Brain microvascular endothelial cell (primary cell): ENCODE measurements at regions not wholly inside any gene's neighbourhood (a gene's known extent, or its start where the extent isn't known, plus 50 kb on each side); places are given as distances from the start of the nearest gene placed in this dataset.
A peak's percentile ranks its signal among the peaks of the same experiment; 100 is the strongest.

Experiments
- DNase-seq: peaks from one replicate; pipeline ENCODE4 v3.0.0-alpha.2; 2020
- H3K27ac ChIP-seq: fragments of 250-450 bp; sonication (Bioruptor Pico); 2 replicates; pipeline ENCODE4 v1.5.1; 2020; ENCODE audit warnings: mild to moderate bottlenecking, moderate library complexity
- H3K27me3 ChIP-seq: fragments of 250-450 bp; sonication (Bioruptor Pico); replicated peaks from 2 replicates; pipeline ENCODE4 v1.5.1; 2020; ENCODE audit warnings: mild to moderate bottlenecking
- H3K36me3 ChIP-seq: fragments of 250-450 bp; sonication (Bioruptor Pico); replicated peaks from 2 replicates; pipeline ENCODE4 v1.5.1; 2020; ENCODE audit warnings: mild to moderate bottlenecking
- H3K4me3 ChIP-seq: 2 replicates; pipeline ENCODE4 v1.5.1; 2011; ENCODE audit warnings: low read depth, mild to moderate bottlenecking, control low read depth, low read length, moderate library complexity
- in situ Hi-C: cut with HindIII; loops from 2 replicates; pipeline ENCODE4 v1.10.0; 2017; ENCODE audit warnings: low sequenced_read_pairs, low pct_ligation_motif_present
- TF ChIP-seq, protein P1 (sequence below): IDR thresholded peaks from 2 replicates; pipeline ENCODE4 v1.5.1; 2011; ENCODE audit warnings: low read depth, mild to moderate bottlenecking, moderate library complexity, low read length, control low read depth, inconsistent platforms; ENCODE audit errors: missing control alignments

DNA sequence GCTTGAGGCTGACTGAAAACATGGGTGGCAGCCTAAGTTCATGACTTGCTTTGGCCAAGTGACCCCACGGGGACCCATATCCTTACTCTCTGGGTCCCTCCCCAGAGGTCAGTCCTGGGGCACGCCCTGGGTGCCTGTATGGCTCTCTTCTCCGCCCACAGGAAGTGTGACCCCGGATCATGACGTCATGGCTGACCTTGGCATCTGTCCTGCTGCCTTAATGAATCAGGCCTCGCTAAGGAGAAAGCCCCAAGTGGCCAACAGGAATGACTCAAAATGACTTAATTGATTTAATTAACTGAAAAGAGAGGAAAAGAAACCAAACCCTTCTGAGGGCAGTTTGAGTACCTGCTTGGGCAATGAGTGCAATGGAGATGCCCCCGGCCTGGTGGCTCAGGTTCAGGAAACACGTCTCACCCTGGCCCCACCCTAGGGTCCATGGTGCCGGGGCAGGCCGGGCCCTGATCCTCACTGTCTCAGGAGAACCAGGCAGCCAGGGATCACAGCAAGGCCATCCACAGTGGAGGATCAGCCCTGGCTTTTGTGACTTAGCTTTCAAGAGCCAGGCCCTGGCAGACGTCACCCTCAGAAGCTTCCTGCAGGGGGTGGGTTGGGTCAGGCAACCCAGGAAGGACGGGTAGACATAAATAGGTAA, 112.0 kb downstream of the CYP26B1 start:
- Histone ChIP-seq H3K27me3 (no peaks in the 10 kb centered on the region), H3K27ac (no peak overlapping the region), H3K4me3 (no peak overlapping the region), H3K36me3 (no peaks in the 10 kb centered on the region)
- TF ChIP-seq, protein P1, sequence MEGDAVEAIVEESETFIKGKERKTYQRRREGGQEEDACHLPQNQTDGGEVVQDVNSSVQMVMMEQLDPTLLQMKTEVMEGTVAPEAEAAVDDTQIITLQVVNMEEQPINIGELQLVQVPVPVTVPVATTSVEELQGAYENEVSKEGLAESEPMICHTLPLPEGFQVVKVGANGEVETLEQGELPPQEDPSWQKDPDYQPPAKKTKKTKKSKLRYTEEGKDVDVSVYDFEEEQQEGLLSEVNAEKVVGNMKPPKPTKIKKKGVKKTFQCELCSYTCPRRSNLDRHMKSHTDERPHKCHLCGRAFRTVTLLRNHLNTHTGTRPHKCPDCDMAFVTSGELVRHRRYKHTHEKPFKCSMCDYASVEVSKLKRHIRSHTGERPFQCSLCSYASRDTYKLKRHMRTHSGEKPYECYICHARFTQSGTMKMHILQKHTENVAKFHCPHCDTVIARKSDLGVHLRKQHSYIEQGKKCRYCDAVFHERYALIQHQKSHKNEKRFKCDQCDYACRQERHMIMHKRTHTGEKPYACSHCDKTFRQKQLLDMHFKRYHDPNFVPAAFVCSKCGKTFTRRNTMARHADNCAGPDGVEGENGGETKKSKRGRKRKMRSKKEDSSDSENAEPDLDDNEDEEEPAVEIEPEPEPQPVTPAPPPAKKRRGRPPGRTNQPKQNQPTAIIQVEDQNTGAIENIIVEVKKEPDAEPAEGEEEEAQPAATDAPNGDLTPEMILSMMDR, result no peak
- peak; percentile 11 for DNase-seq
- in situ Hi-C loops, result no loop called here

DNA sequence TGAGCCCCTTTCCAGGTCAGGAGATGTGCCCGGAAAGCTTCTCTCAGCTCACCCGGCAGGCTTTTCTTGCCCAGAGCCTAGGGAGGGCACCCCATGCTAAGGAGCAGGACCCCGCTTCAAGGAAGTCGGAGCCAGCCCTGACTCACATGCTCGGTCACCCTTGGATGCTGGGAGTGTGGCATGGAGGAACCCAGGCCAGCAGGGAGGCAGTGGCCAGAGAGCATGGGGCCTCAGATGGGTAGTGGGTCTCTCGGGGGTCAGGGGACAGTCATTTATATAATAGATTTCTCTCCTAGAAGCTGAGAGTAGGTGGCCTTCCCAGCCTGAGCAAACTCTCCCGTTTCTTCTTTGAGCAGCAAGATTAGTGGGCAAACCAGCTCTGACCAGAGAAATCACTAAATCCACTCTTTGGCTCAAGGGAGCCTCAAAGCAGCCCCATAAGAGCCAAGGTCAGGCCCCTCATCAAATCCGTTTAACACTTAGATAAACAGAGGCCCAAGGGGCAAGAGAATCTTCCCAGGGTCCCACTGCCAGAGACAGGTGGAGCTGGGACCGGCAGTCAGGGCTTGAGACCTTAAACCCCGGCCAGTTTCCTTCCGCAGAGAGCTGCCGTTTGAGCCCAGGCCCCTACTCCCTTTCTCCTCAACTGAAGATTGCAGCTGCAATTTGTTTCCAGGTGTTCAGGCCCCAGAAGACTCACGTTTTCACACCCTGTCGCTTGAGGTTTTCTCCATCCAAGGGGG, 113.1 kb downstream of the CYP26B1 start:
- no peak overlapping the region for H3K27ac ChIP-seq
- no peak overlapping the region for H3K4me3 ChIP-seq
- H3K36me3 ChIP-seq, result no peaks in the 10 kb centered on the region
- TF ChIP-seq, protein P1, result no peak
- in situ Hi-C loops, result no loop called here
- H3K27me3 ChIP-seq, result no peaks in the 10 kb centered on the region
- no peak for DNase-seq

DNA sequence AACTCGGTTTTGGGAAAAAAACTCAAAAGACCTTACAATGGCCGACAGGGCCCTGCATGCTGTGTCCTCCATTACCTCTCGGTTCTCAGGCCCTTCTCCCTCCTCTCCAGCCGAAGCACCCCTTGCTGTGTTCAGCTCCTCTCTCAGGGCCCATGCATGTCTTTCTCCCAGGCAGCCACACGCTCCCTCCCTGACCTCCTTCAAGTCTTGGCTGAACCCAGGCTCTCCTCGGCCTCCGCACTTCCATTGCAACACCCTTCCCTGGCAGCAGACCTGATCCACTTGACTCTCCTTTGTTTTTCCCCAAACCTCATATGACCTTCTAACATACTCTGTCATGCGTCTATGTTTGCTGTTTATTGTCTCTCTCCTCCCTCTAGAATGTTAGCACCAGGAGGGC, 114.0 kb downstream of the CYP26B1 start:
- Histone ChIP-seq H3K4me3 (no peak overlapping the region), H3K27me3 (no peaks in the 10 kb centered on the region), H3K36me3 (no peaks in the 10 kb centered on the region), H3K27ac (no peak overlapping the region)
- in situ Hi-C loops, result no loop called here
- TF ChIP-seq, protein P1, result no peak
- no peak for DNase-seq

- Histone ChIP-seq H3K27ac (no peak overlapping the region), H3K36me3 (no peaks in the 10 kb centered on the region), H3K4me3 (no peak overlapping the region), H3K27me3 (no peaks in the 10 kb centered on the region)
- no peak for DNase-seq
- TF ChIP-seq, protein P1, result no peak
- in situ Hi-C loops, result no loop called here
Observed at GRCh38 chr2:72032481-72033041, 115.1 kb downstream of the CYP26B1 start.

- no peak for DNase-seq
Observed at GRCh38 chr2:72031346-72032110, 116.1 kb downstream of the CYP26B1 start.

More at GRCh38 chr2:72031346-72032110, 116.1 kb downstream of the CYP26B1 start:
- in situ Hi-C loops, result no loop called here
- H3K4me3 ChIP-seq, result no peak overlapping the region
- H3K27me3 ChIP-seq, result no peaks in the 10 kb centered on the region
- no peak overlapping the region for H3K27ac ChIP-seq
- no peaks in the 10 kb centered on the region for H3K36me3 ChIP-seq
- TF ChIP-seq, protein P1, result no peak
